Mesenchymal stem cell (in vitro differentiated cells and primary cell): ENCODE measurements at regions not wholly inside any gene's neighbourhood (a gene's known extent, or its start where the extent isn't known, plus 50 kb on each side); places are given as distances from the start of the nearest gene placed in this dataset.

Experiments
- DNase-seq: peaks from one replicate; pipeline ENCODE4 v3.0.0-alpha.2; 2013
- H2AFZ ChIP-seq: one replicate; pipeline ENCODE4 v1.6.1; 2013; ENCODE audit warnings: low read depth, mild to moderate bottlenecking, control low read depth, inconsistent platforms, low read length, moderate library complexity
- H2AK5ac ChIP-seq: 2 replicates; pipeline ENCODE4 v1.6.1; 2013; ENCODE audit warnings: low read length, moderate library complexity, mild to moderate bottlenecking, inconsistent platforms; ENCODE audit not compliant: severe bottlenecking
- H2BK120ac ChIP-seq: one replicate; pipeline ENCODE4 v1.6.1; 2013; ENCODE audit warnings: low read depth, mild to moderate bottlenecking, inconsistent platforms, low read length, moderate library complexity
- H2BK12ac ChIP-seq, 2 experiments: one replicate each; pipeline ENCODE4 v1.6.1; 2013; ENCODE audit warnings: inconsistent platforms in 2 of 2, low read length in 2 of 2, mild to moderate bottlenecking in 2 of 2, moderate library complexity in 2 of 2, control low read depth in 1 of 2
- H2BK15ac ChIP-seq: one replicate; pipeline ENCODE4 v1.6.1; 2013; ENCODE audit warnings: mild to moderate bottlenecking, low read depth, inconsistent platforms; ENCODE audit not compliant: poor library complexity, severe bottlenecking
- H2BK5ac ChIP-seq: 2 replicates; pipeline ENCODE4 v1.6.1; 2013; ENCODE audit warnings: low read depth, mild to moderate bottlenecking, low read length, control low read depth, inconsistent platforms; ENCODE audit not compliant: poor library complexity, severe bottlenecking
- H3K14ac ChIP-seq, 2 experiments: one replicate each; pipeline ENCODE4 v1.6.1; 2013; ENCODE audit warnings: inconsistent platforms in 2 of 2, low read length in 2 of 2, control low read depth in 1 of 2, mild to moderate bottlenecking in 1 of 2, moderate library complexity in 1 of 2
- H3K18ac ChIP-seq, 2 experiments: one replicate each; pipeline ENCODE4 v1.6.1; 2013; ENCODE audit warnings: inconsistent platforms in 2 of 2, low read length in 2 of 2, control low read depth in 1 of 2, low read depth in 1 of 2, mild to moderate bottlenecking in 1 of 2
- H3K23ac ChIP-seq, 2 experiments: one replicate each; pipeline ENCODE4 v1.6.1; 2013; ENCODE audit warnings: inconsistent platforms in 2 of 2, low read length in 2 of 2, mild to moderate bottlenecking in 2 of 2, moderate library complexity in 2 of 2, control low read depth in 1 of 2
- H3K27ac ChIP-seq: 2 replicates; pipeline ENCODE4 v1.5.1; 2013; ENCODE audit warnings: mild to moderate bottlenecking, moderate library complexity, low read length, control low read depth, inconsistent platforms; ENCODE audit not compliant: poor library complexity, severe bottlenecking
- H3K27me3 ChIP-seq, 2 experiments: 2 replicates each; pipeline versions ENCODE4 v1.6.1 to v1.7.0; 2013; ENCODE audit warnings: low read length in 2 of 2, mild to moderate bottlenecking in 2 of 2, moderate library complexity in 2 of 2, control low read depth in 1 of 2, inconsistent platforms in 1 of 2; ENCODE audit not compliant: control insufficient read depth in 1 of 2, insufficient read depth in 1 of 2
- H3K36me3 ChIP-seq, 2 experiments: 2 replicates each; pipeline versions ENCODE4 v1.6.1 to v1.7.0; 2013; ENCODE audit warnings: low read length in 2 of 2, control low read depth in 1 of 2, inconsistent platforms in 1 of 2, low read depth in 1 of 2, mild to moderate bottlenecking in 1 of 2; ENCODE audit not compliant: insufficient read depth in 2 of 2, control insufficient read depth in 1 of 2
- H3K4ac ChIP-seq, 2 experiments: one replicate each; pipeline ENCODE4 v1.6.1; 2013; ENCODE audit warnings: inconsistent platforms in 2 of 2, low read length in 2 of 2, mild to moderate bottlenecking in 2 of 2, moderate library complexity in 2 of 2, control low read depth in 1 of 2, low read depth in 1 of 2
- H3K4me1 ChIP-seq: 2 replicates; pipeline ENCODE4 v1.6.1; 2013; ENCODE audit warnings: low read depth, low read length, control low read depth; ENCODE audit not compliant: control insufficient read depth, insufficient read depth
- H3K4me2 ChIP-seq: 2 replicates; pipeline ENCODE4 v1.6.1; 2013; ENCODE audit warnings: low read length, mild to moderate bottlenecking, inconsistent platforms; ENCODE audit not compliant: poor library complexity, severe bottlenecking
- H3K4me3 ChIP-seq, 2 experiments: 2 replicates each; pipeline versions ENCODE4 v1.5.1 to v1.7.0; 2013; ENCODE audit warnings: low read length in 2 of 2, mild to moderate bottlenecking in 2 of 2, control low read depth in 1 of 2, low read depth in 1 of 2; ENCODE audit not compliant: insufficient read depth in 1 of 2
- H3K79me1 ChIP-seq: replicated peaks from 2 replicates; pipeline ENCODE4 v1.6.1; 2013; ENCODE audit warnings: mild to moderate bottlenecking, control low read depth, low read length, inconsistent platforms; ENCODE audit not compliant: poor library complexity, severe bottlenecking
- H3K9ac ChIP-seq: 2 replicates; pipeline ENCODE4 v1.7.0; 2013; ENCODE audit warnings: mild to moderate bottlenecking, low read length, moderate library complexity
- H3K9me3 ChIP-seq: 2 replicates; pipeline ENCODE4 v1.7.0; 2013; ENCODE audit warnings: mild to moderate bottlenecking, low read length; ENCODE audit not compliant: control insufficient read depth
- H4K8ac ChIP-seq: one replicate; pipeline ENCODE4 v1.6.1; 2013; ENCODE audit warnings: inconsistent platforms, mild to moderate bottlenecking, low read length, moderate library complexity
- H4K91ac ChIP-seq: one replicate; pipeline ENCODE4 v1.6.1; 2013; ENCODE audit warnings: mild to moderate bottlenecking, low read length, inconsistent platforms
- WGBS: methylation state at CpG from one replicate; pipeline ENCODE4 v1.1.7; 2013; ENCODE audit warnings: mixed read lengths; 5-methylcytosine and 5-hydroxymethylcytosine counted together

- Histone ChIP-seq H2BK12ac (no peak overlapping the region), H3K4ac (no peak overlapping the region), H3K9me3 (no peaks in the 10 kb centered on the region), H2BK120ac (no peak overlapping the region), H3K4me1 (no peaks in the 10 kb centered on the region), H3K9ac (no peak overlapping the region), H2AFZ (no peak overlapping the region), H3K23ac (no peak overlapping the region), H4K8ac (no peak overlapping the region), H2AK5ac (no peak overlapping the region), H2BK15ac (no peak overlapping the region), H3K27ac (no peak overlapping the region), H3K14ac (no peak overlapping the region), H3K18ac (no peak overlapping the region), H3K4me3 (no peak overlapping the region), H4K91ac (no peak overlapping the region), H3K36me3 (no peaks in the 10 kb centered on the region), H3K79me1 (no peaks in the 10 kb centered on the region), H3K27me3 (no peaks in the 10 kb centered on the region), H2BK5ac (no peak overlapping the region), H3K4me2 (no peak overlapping the region)
- 62% methylated on average over 2 of the region's 2 CpGs for WGBS
- DNase-seq = no peak
Observed at GRCh38 chr14:49164074-49164473, 422.1 kb downstream of the RPS29 start.

- H3K14ac ChIP-seq = no peak overlapping the region
- H4K91ac ChIP-seq = no peak overlapping the region
- no peak overlapping the region for H3K4me2 ChIP-seq
- 71% methylated on average over 2 of the region's 2 CpGs for WGBS
- H3K27me3 ChIP-seq = no peaks in the 10 kb centered on the region
- H3K4me3 ChIP-seq = no peak overlapping the region
- no peak overlapping the region for H3K23ac ChIP-seq
- no peak overlapping the region for H3K18ac ChIP-seq
- no peaks in the 10 kb centered on the region for H3K79me1 ChIP-seq
- no peak overlapping the region for H2BK15ac ChIP-seq
- H3K27ac ChIP-seq = no peak overlapping the region
- no peak overlapping the region for H4K8ac ChIP-seq
- no peaks in the 10 kb centered on the region for H3K4me1 ChIP-seq
- H3K9me3 ChIP-seq = no peaks in the 10 kb centered on the region
- no peak for DNase-seq
- H2BK120ac ChIP-seq = no peak overlapping the region
- H3K36me3 ChIP-seq = no peaks in the 10 kb centered on the region
- H2BK12ac ChIP-seq = no peak overlapping the region
- H2BK5ac ChIP-seq = no peak overlapping the region
- H3K9ac ChIP-seq = no peak overlapping the region
- no peak overlapping the region for H2AFZ ChIP-seq
- no peak overlapping the region for H2AK5ac ChIP-seq
- no peak overlapping the region for H3K4ac ChIP-seq
Observed at GRCh38 chr14:49160983-49161382, 425.2 kb downstream of the RPS29 start.

- Histone ChIP-seq H2BK12ac (no peak overlapping the region), H2BK120ac (no peak overlapping the region), H3K79me1 (no peaks in the 10 kb centered on the region), H2AFZ (no peak overlapping the region), H3K4me1 (no peaks in the 10 kb centered on the region), H3K27me3 (no peaks in the 10 kb centered on the region), H2BK15ac (no peak overlapping the region), H3K27ac (no peak overlapping the region), H2AK5ac (no peak overlapping the region), H3K4me3 (no peak overlapping the region), H3K9me3 (no peaks in the 10 kb centered on the region), H3K18ac (no peak overlapping the region), H3K4ac (no peak overlapping the region), H3K9ac (no peak overlapping the region), H3K4me2 (no peak overlapping the region), H4K8ac (no peak overlapping the region), H2BK5ac (no peak overlapping the region), H4K91ac (no peak overlapping the region), H3K23ac (no peak overlapping the region), H3K36me3 (no peaks in the 10 kb centered on the region), H3K14ac (no peak overlapping the region)
- DNase-seq = no peak
Observed at GRCh38 chr14:49159081-49159480, 427.1 kb downstream of the RPS29 start.

- no peak overlapping the region for H2BK15ac ChIP-seq
- H2AK5ac ChIP-seq = no peak overlapping the region
- H3K79me1 ChIP-seq = no peaks in the 10 kb centered on the region
- no peak overlapping the region for H4K91ac ChIP-seq
- no peak overlapping the region for H3K4ac ChIP-seq
- H3K23ac ChIP-seq = no peak overlapping the region
- no peak overlapping the region for H3K27ac ChIP-seq
- H3K4me2 ChIP-seq = no peak overlapping the region
- no peak overlapping the region for H2BK5ac ChIP-seq
- WGBS = no CpG with 5 or more reads among the region's 1 CpG
- H2BK12ac ChIP-seq = no peak overlapping the region
- H2BK120ac ChIP-seq = no peak overlapping the region
- H3K36me3 ChIP-seq = no peaks in the 10 kb centered on the region
- H2AFZ ChIP-seq = no peak overlapping the region
- no peak overlapping the region for H3K4me3 ChIP-seq
- no peaks in the 10 kb centered on the region for H3K4me1 ChIP-seq
- no peak overlapping the region for H4K8ac ChIP-seq
- H3K9ac ChIP-seq = no peak overlapping the region
- no peaks in the 10 kb centered on the region for H3K9me3 ChIP-seq
- DNase-seq = no peak
- H3K18ac ChIP-seq = no peak overlapping the region
- no peaks in the 10 kb centered on the region for H3K27me3 ChIP-seq
- H3K14ac ChIP-seq = no peak overlapping the region
Observed at GRCh38 chr14:49139593-49139992, 446.6 kb downstream of the RPS29 start.
